ENCODE measurements at regions not wholly inside any gene's neighbourhood (a gene's known extent, or its start where the extent isn't known, plus 50 kb on each side); places are given as distances from the start of the nearest gene placed in this dataset.
"Not testable (repeated sequence)": the region's sequence is repeated elsewhere in the genome, so short reads cannot be mapped to it uniquely, and the experiment has no call there.

GRCh38 chr16:79850348-79850747 lies 249.8 kb upstream of the MAF start:
- no peak for DNase-seq

- DNase-seq, result no peak
Observed at GRCh38 chr16:79849119-79849518, 248.6 kb upstream of the MAF start.

DNA sequence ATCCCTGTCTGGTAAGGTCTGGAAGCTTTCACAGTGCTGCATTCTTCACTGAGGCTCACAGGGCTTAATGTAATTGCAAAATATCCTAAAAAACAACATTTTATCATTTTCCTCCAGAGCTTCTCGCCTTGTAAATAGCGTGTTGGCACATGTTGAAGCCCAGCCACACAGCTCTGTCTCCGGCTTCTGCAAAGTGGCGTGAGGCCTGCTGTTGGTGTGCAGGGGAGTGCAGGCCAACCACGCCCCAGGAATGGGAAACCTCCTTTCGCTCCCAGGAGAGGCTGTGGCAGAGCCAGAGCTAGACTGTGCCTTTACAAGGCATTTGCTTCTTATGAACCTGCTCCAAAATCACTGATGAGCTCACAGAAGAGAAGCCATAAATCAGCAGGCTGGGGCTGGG lies 248.2 kb upstream of the MAF start:
- no peak for DNase-seq

- DNase-seq, result no peak
Observed at GRCh38 chr16:79847569-79847968, 247.0 kb upstream of the MAF start.

DNA sequence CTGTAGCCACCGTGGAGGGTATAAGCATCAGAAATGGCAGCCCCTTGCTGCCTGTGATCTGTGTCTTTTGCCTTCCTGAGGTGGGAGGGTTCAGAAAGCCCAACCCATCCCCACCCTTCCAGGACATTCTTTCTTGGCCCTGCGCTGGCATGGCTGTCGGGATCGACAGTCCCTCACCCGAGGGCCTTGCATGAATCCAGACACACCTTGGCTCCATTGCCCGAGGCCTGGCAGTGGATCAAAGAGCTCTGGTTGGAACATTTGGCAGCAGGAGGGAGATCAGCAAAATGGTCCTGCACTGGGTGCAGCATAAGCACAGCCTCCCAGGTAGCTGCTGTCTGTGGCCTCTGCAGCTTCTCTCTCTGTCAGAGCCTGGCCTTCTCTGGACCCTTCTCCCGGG lies 246.6 kb upstream of the MAF start:
- no peak for DNase-seq

- DNase-seq, result no peak
Observed at GRCh38 chr16:79845734-79846135, 245.2 kb upstream of the MAF start.

GRCh38 chr16:79845033-79845733 lies 244.6 kb upstream of the MAF start:
- no peak for DNase-seq

- DNase-seq, result no peak
Observed at GRCh38 chr16:79844603-79845002, 244.1 kb upstream of the MAF start.

DNA sequence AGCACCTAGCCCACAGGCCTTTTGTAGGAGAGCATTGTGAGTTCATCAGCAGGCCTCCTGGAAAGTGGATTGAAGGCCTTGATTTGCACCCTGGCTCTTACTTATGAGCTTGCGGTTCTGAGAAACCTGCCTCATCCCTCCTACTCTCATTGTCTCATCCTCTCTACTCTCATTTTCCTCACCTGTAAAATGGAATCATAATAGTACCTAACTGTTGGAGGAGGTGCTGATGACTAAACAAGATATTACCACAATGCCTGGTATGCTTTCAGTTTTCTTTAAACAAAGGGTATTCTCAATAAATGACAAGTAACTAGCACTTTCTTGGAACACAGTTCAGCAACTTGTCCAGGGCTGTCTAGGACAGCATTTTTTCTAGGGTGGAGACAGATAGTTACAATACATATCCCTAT lies 243.1 kb upstream of the MAF start:
- no peak for DNase-seq

DNA sequence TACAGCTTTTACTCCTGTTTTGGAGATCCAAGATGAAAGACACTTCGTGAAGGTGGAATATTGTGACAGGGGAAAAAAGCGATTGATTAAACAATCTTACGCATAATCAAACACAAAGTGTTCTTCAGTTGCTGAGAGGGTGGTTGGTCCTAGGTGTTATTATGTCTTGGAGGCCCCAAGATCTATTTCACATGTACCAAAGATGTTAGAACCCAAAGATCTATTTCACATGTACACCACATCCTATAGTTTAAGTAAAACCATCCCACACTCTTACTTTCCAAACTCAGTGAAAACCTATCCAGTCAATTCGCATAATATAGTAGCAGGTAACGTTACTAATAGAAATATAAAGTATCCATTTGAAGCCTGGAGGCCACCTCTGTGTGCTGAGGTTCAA lies 242.6 kb upstream of the MAF start:
- DNase-seq, result no peak

DNA sequence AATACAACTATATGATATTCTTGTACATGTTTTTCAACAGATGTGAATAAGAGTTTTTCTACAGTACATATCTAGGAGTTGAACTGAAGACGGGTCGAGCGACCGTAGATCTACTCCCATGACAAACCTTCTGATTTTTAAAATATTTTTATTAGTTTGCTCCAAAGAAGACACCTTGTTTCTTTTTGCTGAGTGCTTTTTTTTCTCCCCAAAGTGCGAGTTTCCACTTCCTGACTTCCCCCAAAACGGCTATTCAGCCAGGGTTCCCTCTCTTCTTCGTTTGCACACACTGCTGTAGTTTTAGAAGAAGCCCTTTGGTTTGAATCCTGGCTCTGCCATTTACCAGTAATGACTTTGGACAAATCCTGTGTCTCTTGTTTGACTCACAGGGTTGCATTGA lies 241.7 kb upstream of the MAF start:
- DNase-seq, result no peak

- DNase-seq, result peak; percentile 82
Observed at GRCh38 chr16:79839466-79840341, 239.2 kb upstream of the MAF start.

DNA sequence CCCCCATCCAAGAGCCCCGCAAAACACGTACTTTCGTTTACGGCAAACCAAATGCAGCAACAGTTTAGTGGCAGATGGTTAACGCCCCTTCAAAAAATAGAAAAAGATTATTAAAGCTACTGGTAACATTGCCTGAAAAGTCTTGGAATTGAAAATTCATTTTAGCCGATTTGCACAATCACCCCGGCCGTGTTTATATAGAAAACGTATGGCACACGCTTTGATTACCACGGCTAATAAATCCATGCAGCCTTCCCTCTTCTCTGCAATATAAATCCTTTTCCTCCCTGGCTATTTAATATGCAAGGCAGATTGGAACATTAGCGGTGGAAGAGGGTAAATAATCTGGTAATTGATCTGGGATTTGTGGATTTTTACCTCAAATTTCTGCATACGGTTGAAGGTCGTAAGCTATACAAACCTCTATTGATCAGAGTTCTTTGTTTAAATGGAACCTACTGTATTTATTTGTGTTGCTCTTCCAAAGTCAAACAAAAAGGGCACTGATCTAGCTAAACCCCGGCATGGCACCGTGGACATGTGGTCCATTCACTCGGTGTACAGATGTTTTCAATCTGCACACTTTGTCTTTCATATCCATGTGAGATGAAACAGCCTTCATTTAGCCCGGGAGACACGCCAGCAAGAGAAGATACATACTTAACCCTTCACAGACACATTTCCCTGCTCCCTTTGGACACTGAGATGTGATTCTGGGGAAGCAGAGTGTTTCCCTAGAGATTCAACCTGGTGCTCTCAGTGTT lies 238.1 kb upstream of the MAF start:
- DNase-seq, result peak; percentile 32

GRCh38 chr16:79836144-79836543 lies 235.6 kb upstream of the MAF start:
- DNase-seq, result no peak

- no peak for DNase-seq
Observed at GRCh38 chr16:79835194-79835593, 234.7 kb upstream of the MAF start.

DNA sequence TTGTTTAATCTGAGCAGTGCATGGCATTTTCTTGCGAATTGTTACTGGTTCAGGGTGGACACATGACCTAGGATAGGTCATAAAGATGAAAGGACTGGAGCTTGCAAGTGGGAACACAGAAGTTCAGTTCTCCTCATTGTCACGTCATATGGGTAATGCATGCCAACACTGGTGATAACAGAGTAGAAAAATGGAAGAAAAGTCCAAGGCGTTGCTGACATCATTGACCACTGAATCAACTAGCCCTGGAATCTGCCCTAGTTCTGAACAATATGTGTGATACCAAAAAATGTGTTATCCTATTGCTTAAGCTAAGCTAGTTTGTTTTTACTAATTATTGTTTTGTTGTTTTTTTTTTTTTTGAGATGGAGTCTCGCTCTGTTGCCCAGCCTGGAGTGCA lies 234.2 kb upstream of the MAF start:
- DNase-seq, result no peak

DNA sequence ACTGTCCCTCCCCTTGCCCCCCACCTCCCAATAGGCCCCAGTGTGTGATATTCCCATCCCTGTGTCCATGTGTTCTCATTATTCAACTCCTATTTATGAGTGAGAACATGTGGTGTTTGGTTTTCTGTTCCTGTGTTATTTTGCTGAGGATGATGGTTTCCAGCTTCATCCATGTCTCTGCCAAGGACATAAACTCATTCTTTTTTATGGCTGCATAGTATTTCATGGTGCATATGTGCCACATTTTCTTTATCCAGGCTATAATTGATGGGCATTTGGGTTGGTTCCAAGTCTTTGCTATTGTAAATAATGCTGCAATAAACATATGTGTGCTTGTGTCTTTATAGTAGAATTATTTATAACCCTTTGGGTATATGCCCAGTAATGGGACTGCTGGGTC lies 233.5 kb upstream of the MAF start:
- DNase-seq, result not testable (repeated sequence)

DNA sequence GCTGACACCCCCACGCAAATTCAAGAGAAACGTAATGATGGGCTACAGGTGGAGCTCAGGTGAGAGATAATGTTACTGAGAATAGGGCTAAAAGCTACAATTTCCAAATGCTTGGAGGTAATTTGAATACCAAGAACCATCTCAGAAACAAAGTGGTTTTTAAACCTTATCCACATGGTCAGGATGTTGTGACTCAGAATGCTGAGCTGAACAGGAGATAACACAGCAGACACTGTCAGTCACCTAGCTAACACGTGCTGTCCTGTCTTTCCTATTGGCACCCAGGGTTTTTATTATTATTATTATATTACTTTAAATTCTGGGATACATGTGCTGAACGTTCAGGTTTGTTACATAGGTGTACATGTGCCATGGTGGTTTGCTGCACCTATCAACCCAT lies 233.0 kb upstream of the MAF start:
- no peak for DNase-seq

- peak; percentile 33 for DNase-seq
Observed at GRCh38 chr16:79826732-79827475, 226.4 kb upstream of the MAF start.

GRCh38 chr16:79825002-79825401 lies 224.5 kb upstream of the MAF start:
- no peak for DNase-seq

- DNase-seq, result no peak
Observed at GRCh38 chr16:79823639-79824038, 223.1 kb upstream of the MAF start.

GRCh38 chr16:79821911-79822310 lies 221.4 kb upstream of the MAF start:
- no peak for DNase-seq

- DNase-seq, result no peak
Observed at GRCh38 chr16:79816081-79816497, 215.6 kb upstream of the MAF start.
